Large intestine (tissue), 3 donors: ENCODE measurements at regions not wholly inside any gene's neighbourhood (a gene's known extent, or its start where the extent isn't known, plus 50 kb on each side); places are given as distances from the start of the nearest gene placed in this dataset.

ENCODE experiments used
- DNase-seq, 2 donors: peaks; one replicate each; pipeline versions ENCODE4 v3.0.0 to v3.0.0-alpha.2; 2013
- H3K27ac ChIP-seq: one replicate; pipeline ENCODE4 v1.5.1; 2013; ENCODE audit warnings: low read length
- H3K27me3 ChIP-seq: 2 replicates; pipeline ENCODE4 v1.6.1; 2013; ENCODE audit warnings: low read length; ENCODE audit not compliant: control insufficient read depth, insufficient read depth
- H3K36me3 ChIP-seq: 2 replicates; pipeline ENCODE4 v1.6.1; 2013; ENCODE audit warnings: low read length; ENCODE audit not compliant: control insufficient read depth, insufficient read depth
- H3K4me1 ChIP-seq: one replicate; pipeline ENCODE4 v1.6.1; 2013; ENCODE audit warnings: low read length; ENCODE audit not compliant: control insufficient read depth, insufficient read depth
- H3K4me3 ChIP-seq: one replicate; pipeline ENCODE4 v1.5.1; 2013; ENCODE audit warnings: low read length
- H3K9me3 ChIP-seq: one replicate; pipeline ENCODE4 v1.6.1; 2013; ENCODE audit warnings: mild to moderate bottlenecking, low read depth, low read length, moderate library complexity; ENCODE audit not compliant: control insufficient read depth
- WGBS: methylation state at CpG from one replicate; pipeline ENCODE4 v1.1.5; 2013; ENCODE audit warnings: low lambda C conversion rate; ENCODE audit not compliant: insufficient coverage; 5-methylcytosine and 5-hydroxymethylcytosine counted together

- Histone ChIP-seq H3K36me3 (no peaks in the 10 kb centered on the region), H3K27ac (no peak overlapping the region), H3K9me3 (no peaks in the 10 kb centered on the region), H3K4me3 (no peak overlapping the region), H3K4me1 (no peaks in the 10 kb centered on the region), H3K27me3 (peaks cover 33% of the 10 kb centered on the region)
- WGBS = 92% methylated on average over 2 of the region's 11 CpGs
- DNase-seq = no peak
Observed at GRCh38 chr20:58146746-58147140, 81.7 kb downstream of the ANKRD60 start.

GRCh38 chr20:58146081-58146745 is 82.2 kb downstream of the ANKRD60 start:
- DNase-seq = no peak
- no peaks in the 10 kb centered on the region for H3K36me3 ChIP-seq
- no peaks in the 10 kb centered on the region for H3K9me3 ChIP-seq
- peaks cover 32% of the 10 kb centered on the region for H3K27me3 ChIP-seq
- no peak overlapping the region for H3K4me3 ChIP-seq
- WGBS = 85% methylated on average over 3 of the region's 8 CpGs
- H3K27ac ChIP-seq = no peak overlapping the region
- H3K4me1 ChIP-seq = no peaks in the 10 kb centered on the region

- no peaks in the 10 kb centered on the region for H3K9me3 ChIP-seq
- H3K36me3 ChIP-seq = no peaks in the 10 kb centered on the region
- WGBS = no CpG with 5 or more reads among the region's 6 CpGs
- H3K4me1 ChIP-seq = no peaks in the 10 kb centered on the region
- H3K27me3 ChIP-seq = peaks cover 25% of the 10 kb centered on the region
- DNase-seq = no peak
- H3K27ac ChIP-seq = no peak overlapping the region
- H3K4me3 ChIP-seq = no peak overlapping the region
Observed at GRCh38 chr20:58145506-58146080, 82.9 kb downstream of the ANKRD60 start.

- Histone ChIP-seq H3K27me3 (peaks cover 15% of the 10 kb centered on the region), H3K27ac (no peak overlapping the region), H3K36me3 (no peaks in the 10 kb centered on the region), H3K9me3 (no peaks in the 10 kb centered on the region), H3K4me3 (no peak overlapping the region), H3K4me1 (no peaks in the 10 kb centered on the region)
- no CpG with 5 or more reads among the region's 9 CpGs for WGBS
- DNase-seq = no peak
Observed at GRCh38 chr20:58144096-58144495, 84.4 kb downstream of the ANKRD60 start.

- H3K36me3 ChIP-seq = no peaks in the 10 kb centered on the region
- H3K4me1 ChIP-seq = no peaks in the 10 kb centered on the region
- no peak for DNase-seq
- H3K27me3 ChIP-seq = peaks cover 10% of the 10 kb centered on the region
- no peak overlapping the region for H3K4me3 ChIP-seq
- no peak overlapping the region for H3K27ac ChIP-seq
- H3K9me3 ChIP-seq = no peaks in the 10 kb centered on the region
Observed at GRCh38 chr20:58143531-58143930, 84.9 kb downstream of the ANKRD60 start.

GRCh38 chr20:58142843-58143185 is 85.6 kb downstream of the ANKRD60 start:
- no peaks in the 10 kb centered on the region for H3K36me3 ChIP-seq
- no CpG with 5 or more reads among the region's 10 CpGs for WGBS
- H3K27ac ChIP-seq = no peak overlapping the region
- no peak overlapping the region for H3K4me3 ChIP-seq
- no peak for DNase-seq
- no peaks in the 10 kb centered on the region for H3K4me1 ChIP-seq
- no peaks in the 10 kb centered on the region for H3K9me3 ChIP-seq
- peaks cover 4% of the 10 kb centered on the region for H3K27me3 ChIP-seq

GRCh38 chr20:58141971-58142842 is 86.2 kb downstream of the ANKRD60 start:
- no peaks in the 10 kb centered on the region for H3K4me1 ChIP-seq
- WGBS = no CpG with 5 or more reads among the region's 19 CpGs
- H3K27ac ChIP-seq = no peak overlapping the region
- H3K27me3 ChIP-seq = peaks cover 7% of the 10 kb centered on the region
- no peaks in the 10 kb centered on the region for H3K9me3 ChIP-seq
- DNase-seq = no peak
- no peaks in the 10 kb centered on the region for H3K36me3 ChIP-seq
- no peak overlapping the region for H3K4me3 ChIP-seq

- no peak overlapping the region for H3K4me3 ChIP-seq
- H3K27me3 ChIP-seq = peaks cover 9% of the 10 kb centered on the region
- no CpG with 5 or more reads among the region's 4 CpGs for WGBS
- no peaks in the 10 kb centered on the region for H3K9me3 ChIP-seq
- H3K4me1 ChIP-seq = no peaks in the 10 kb centered on the region
- H3K27ac ChIP-seq = no peak overlapping the region
- H3K36me3 ChIP-seq = no peaks in the 10 kb centered on the region
- no peak for DNase-seq
Observed at GRCh38 chr20:58141496-58141895, 87.0 kb downstream of the ANKRD60 start.

- no CpG with 5 or more reads among the region's 3 CpGs for WGBS
- Histone ChIP-seq H3K27me3 (peaks cover 11% of the 10 kb centered on the region), H3K4me1 (no peaks in the 10 kb centered on the region), H3K27ac (no peak overlapping the region), H3K9me3 (no peaks in the 10 kb centered on the region), H3K36me3 (no peaks in the 10 kb centered on the region), H3K4me3 (no peak overlapping the region)
- DNase-seq = no peak
Observed at GRCh38 chr20:58140787-58141425, 87.5 kb downstream of the ANKRD60 start.
